ENCODE measurements at regions not wholly inside any gene's neighbourhood (a gene's known extent, or its start where the extent isn't known, plus 50 kb on each side); places are given as distances from the start of the nearest gene placed in this dataset.

- TF ChIP-seq CTCF (IDR thresholded peaks at IDR 0.05; ENCODE audit: low read depth, low read length): no peak
- no peak overlapping the region for H3K4me3 ChIP-seq (ENCODE audit: low read depth, low read length)
Measured at GRCh38 chr6:142679907-142680700, 264.9 kb downstream of the HIVEP2 start.

GRCh38 chr6:142681099-142681498 lies 263.9 kb downstream of the HIVEP2 start:
- TF ChIP-seq CTCF (IDR thresholded peaks at IDR 0.05; ENCODE audit: low read depth, low read length): no peak
- no peak overlapping the region for H3K4me3 ChIP-seq (ENCODE audit: low read depth, low read length)

- TF ChIP-seq CTCF (IDR thresholded peaks at IDR 0.05; ENCODE audit: low read depth, low read length): no peak
- H3K4me3 ChIP-seq (ENCODE audit: low read depth, low read length): no peak overlapping the region
Measured at GRCh38 chr6:142682985-142683384, 262.0 kb downstream of the HIVEP2 start.

GRCh38 chr6:142683714-142684141 lies 261.2 kb downstream of the HIVEP2 start:
- TF ChIP-seq CTCF (IDR thresholded peaks at IDR 0.05; ENCODE audit: low read depth, low read length): no peak
- H3K4me3 ChIP-seq (ENCODE audit: low read depth, low read length): no peak overlapping the region

GRCh38 chr6:142684371-142684770 lies 260.6 kb downstream of the HIVEP2 start:
- TF ChIP-seq CTCF (IDR thresholded peaks at IDR 0.05; ENCODE audit: low read depth, low read length): no peak
- H3K4me3 ChIP-seq (ENCODE audit: low read depth, low read length): no peak overlapping the region

- no peak for TF ChIP-seq CTCF (IDR thresholded peaks at IDR 0.05; ENCODE audit: low read depth, low read length)
- no peak overlapping the region for H3K4me3 ChIP-seq (ENCODE audit: low read depth, low read length)
Measured at GRCh38 chr6:142685852-142686506, 259.0 kb downstream of the HIVEP2 start.

GRCh38 chr6:142686507-142686887 lies 258.5 kb downstream of the HIVEP2 start:
- H3K4me3 ChIP-seq (ENCODE audit: low read depth, low read length): no peak overlapping the region
- TF ChIP-seq CTCF (IDR thresholded peaks at IDR 0.05; ENCODE audit: low read depth, low read length): no peak

All from WI38 (cell line).